K562 (cell line): ENCODE measurements at regions not wholly inside any gene's neighbourhood (a gene's known extent, or its start where the extent isn't known, plus 50 kb on each side); places are given as distances from the start of the nearest gene placed in this dataset.

ENCODE experiments used
- ATAC-seq: fragments of 200-7000 bp; cut with Tn5 transposase; 3 replicates; pipeline ENCODE4 v1.9.1; 2020; ENCODE audit warnings: moderate library complexity
- BruUV-seq: library from RNA; stranded (reverse); fragments of 400-500 nt; replicated peaks from 2 replicates; lab custom pipeline; 2021; lab: Mats Ljungman, UMichigan
- CTCF ChIA-PET: fragments of 300-600 bp; formaldehyde crosslinking; extraction: SDS; loops from one replicate; lab custom pipeline; 2021; ENCODE audit warnings: low intra/inter-chr PET ratio; lab: Yijun Ruan, JAX
- POLR2A ChIA-PET: fragments of 300-600, 350-650 bp; sonication (Branson Sonifier 250); formaldehyde crosslinking; extraction: SDS; loops from one replicate; lab custom pipeline; 2021; ENCODE audit warnings: antibody characterized with exemption, inconsistent platforms; lab: Yijun Ruan, JAX
- DNase-seq, 4 experiments: peaks; one replicate each; pipeline versions ENCODE4 v3.0.0 to v3.0.0-alpha.2; 2011 to 2018; ENCODE audit warnings: low spot score in 3 of 4, mixed read lengths in 3 of 4; ENCODE audit errors: extremely low read depth in 1 of 4
- FAIRE-seq: peaks from 2 replicates; lab custom pipeline; 2011; peaks lifted over from hg19 to GRCh38; lab: Jason Lieb, UNC
- H2AFZ ChIP-seq: 2 replicates; pipeline ENCODE4 v1.6.0; 2011; ENCODE audit warnings: low read depth, low read length, control low read depth, inconsistent platforms
- H3K27ac ChIP-seq: fragments of 200-600 bp; 3 replicates; pipeline ENCODE4 v1.8.0; 2011; ENCODE audit warnings: low read depth, mild to moderate bottlenecking, control low read depth, inconsistent platforms, low read length, moderate library complexity, mixed read lengths; ENCODE audit errors: extremely low read depth
- H3K27me3 ChIP-seq, 2 experiments: fragments of 300-600 bp in 1 of 2; 2 replicates in 1 of 2; 3 replicates in 1 of 2; pipeline versions ENCODE4 v1.6.0 to v1.8.0; 2011; ENCODE audit warnings: inconsistent platforms in 2 of 2, low read length in 2 of 2, mild to moderate bottlenecking in 1 of 2, mixed read lengths in 1 of 2, moderate library complexity in 1 of 2; ENCODE audit not compliant: control insufficient read depth in 2 of 2, insufficient read depth in 2 of 2
- H3K36me3 ChIP-seq: fragments of 300-600 bp; 3 replicates; pipeline ENCODE4 v1.8.0; 2011; ENCODE audit warnings: mild to moderate bottlenecking, low read length, inconsistent platforms; ENCODE audit not compliant: control insufficient read depth, insufficient read depth
- H3K4me1 ChIP-seq, 2 experiments: fragments of 200-600 bp in 1 of 2; replicated peaks in 1 of 2; 2 replicates in 1 of 2; 3 replicates in 1 of 2; pipeline versions ENCODE4 v1.5.1 to v1.8.0; 2011; ENCODE audit warnings: inconsistent platforms in 2 of 2, low read length in 2 of 2, mild to moderate bottlenecking in 1 of 2, mixed read lengths in 1 of 2, moderate library complexity in 1 of 2; ENCODE audit not compliant: control insufficient read depth in 2 of 2, insufficient read depth in 2 of 2
- H3K4me2 ChIP-seq: 2 replicates; pipeline ENCODE4 v1.6.1; 2011; ENCODE audit warnings: low read length, control low read depth, inconsistent platforms, mixed read lengths; ENCODE audit not compliant: insufficient read depth
- H3K4me3 ChIP-seq: fragments of 200-600 bp; sonication (generic), shearing (Covaris generic); 2 replicates; pipeline ENCODE4 v1.5.1; 2016; ENCODE audit warnings: control low read depth, inconsistent platforms
- H3K79me2 ChIP-seq: fragments of 200-600 bp; 3 replicates; pipeline ENCODE4 v1.8.0; 2011; ENCODE audit warnings: low read length, inconsistent platforms; ENCODE audit not compliant: control insufficient read depth, insufficient read depth
- H3K9ac ChIP-seq, 2 experiments: 2 replicates each; pipeline versions ENCODE4 v1.6.0 to v1.6.1; 2011; ENCODE audit warnings: low read depth in 2 of 2, low read length in 2 of 2, control low read depth in 1 of 2, inconsistent platforms in 1 of 2, mild to moderate bottlenecking in 1 of 2, mixed read lengths in 1 of 2; ENCODE audit not compliant: insufficient read depth in 1 of 2
- H3K9me1 ChIP-seq: one replicate; pipeline ENCODE4 v1.6.0; 2011; ENCODE audit warnings: inconsistent platforms, mild to moderate bottlenecking, low read length, moderate library complexity; ENCODE audit not compliant: control insufficient read depth, insufficient read depth
- H3K9me3 ChIP-seq: replicated peaks from 2 replicates; pipeline ENCODE4 v1.5.1; 2011; ENCODE audit warnings: low read depth, low read length, inconsistent platforms; ENCODE audit not compliant: control insufficient read depth, insufficient read depth
- H4K20me1 ChIP-seq: replicated peaks from 2 replicates; pipeline ENCODE4 v1.6.1; 2011; ENCODE audit warnings: low read length, inconsistent platforms, mixed read lengths; ENCODE audit not compliant: control insufficient read depth, insufficient read depth
- ARNT ChIP-seq, 2 experiments: fragments of 450-650 bp; IDR thresholded peaks; 2 replicates each; pipeline ENCODE4 v1.6.1; 2016; ENCODE audit warnings: mild to moderate bottlenecking in 1 of 2
- CREM ChIP-seq: IDR thresholded peaks from 2 replicates; pipeline ENCODE4 v1.6.1; 2014; ENCODE audit warnings: antibody characterized with exemption, low read depth
- DMBX1 ChIP-seq: fragments of 250-450 bp; sonication (Bioruptor Pico); IDR thresholded peaks from 2 replicates; pipeline ENCODE4 v1.8.0; 2022; ENCODE audit warnings: inconsistent platforms, mild to moderate bottlenecking, moderate library complexity, borderline replicate concordance
- HDGF ChIP-seq: fragments of 450-650 bp; IDR thresholded peaks from 2 replicates; pipeline ENCODE4 v1.6.1; 2016
- ILF3 ChIP-seq: fragments of 450-650 bp; IDR thresholded peaks from 2 replicates; pipeline ENCODE4 v1.6.1; 2018; ENCODE audit warnings: antibody characterized with exemption, mild to moderate bottlenecking, moderate library complexity, borderline replicate concordance
- KDM2B ChIP-seq: fragments of 250-450 bp; sonication (Bioruptor Pico); IDR thresholded peaks from 2 replicates; pipeline ENCODE4 v1.8.0; 2021; ENCODE audit warnings: mild to moderate bottlenecking, moderate library complexity
- MCM3 ChIP-seq: fragments of 450-650 bp; IDR thresholded peaks from 2 replicates; pipeline ENCODE4 v1.6.1; 2016
- OTX1 ChIP-seq: fragments of 450-650 bp; formaldehyde crosslinking; IDR thresholded peaks from 2 replicates; pipeline ENCODE4 v1.4.0; 2022; ENCODE audit warnings: mild to moderate bottlenecking
- PHB2 ChIP-seq: fragments of 450-650 bp; IDR thresholded peaks from 2 replicates; pipeline ENCODE4 v1.6.1; 2017; ENCODE audit warnings: low read depth
- SIN3B ChIP-seq: fragments of 450-650 bp; IDR thresholded peaks from 2 replicates; pipeline ENCODE4 v1.6.1; 2017; ENCODE audit warnings: low read depth, mild to moderate bottlenecking, moderate library complexity
- SREBF1 ChIP-seq: fragments of 150-350 bp; IDR thresholded peaks from 2 replicates; pipeline ENCODE4 v1.6.1; 2014; ENCODE audit warnings: antibody characterized with exemption, low read depth, low read length, borderline replicate concordance
- TOE1 ChIP-seq, 2 experiments: fragments of 450-650 bp in 1 of 2; sonication (generic) in 1 of 2; formaldehyde crosslinking in 1 of 2; IDR thresholded peaks; 2 replicates each; pipeline versions ENCODE4 v1.7.1 to v1.8.0; 2016 to 2022; ENCODE audit warnings: borderline replicate concordance in 2 of 2, mild to moderate bottlenecking in 2 of 2, antibody characterized with exemption in 1 of 2, inconsistent platforms in 1 of 2, low read depth in 1 of 2, missing genetic modification reagents in 1 of 2, moderate library complexity in 1 of 2
- ZNF780A ChIP-seq: fragments of 250-450 bp; sonication (Bioruptor Pico); IDR thresholded peaks from 2 replicates; pipeline ENCODE4 v1.5.0; 2021; ENCODE audit warnings: mild to moderate bottlenecking
- WGBS: fragments of 100-300 bp; shearing (Covaris generic); methylation state at CpG from one replicate; pipeline ENCODE4 v1.1.6; 2016; ENCODE audit warnings: low coverage, mixed read lengths; ENCODE audit not compliant: insufficient coverage; ENCODE audit errors: missing lambda C conversion rate; 5-methylcytosine and 5-hydroxymethylcytosine counted together
- in situ Hi-C: fragments of 300-500 bp; cut with MboI; formaldehyde crosslinking; loops from 4 replicates; pipeline ENCODE4 v1.15.0; 2018; ENCODE audit warnings: inconsistent platforms, mixed read lengths
- intact Hi-C: fragments of 100-400 bp; cut with micrococcal nuclease; formaldehyde crosslinking; loops from 2 replicates; pipeline ENCODE4 v1.14.2; 2022

DNA sequence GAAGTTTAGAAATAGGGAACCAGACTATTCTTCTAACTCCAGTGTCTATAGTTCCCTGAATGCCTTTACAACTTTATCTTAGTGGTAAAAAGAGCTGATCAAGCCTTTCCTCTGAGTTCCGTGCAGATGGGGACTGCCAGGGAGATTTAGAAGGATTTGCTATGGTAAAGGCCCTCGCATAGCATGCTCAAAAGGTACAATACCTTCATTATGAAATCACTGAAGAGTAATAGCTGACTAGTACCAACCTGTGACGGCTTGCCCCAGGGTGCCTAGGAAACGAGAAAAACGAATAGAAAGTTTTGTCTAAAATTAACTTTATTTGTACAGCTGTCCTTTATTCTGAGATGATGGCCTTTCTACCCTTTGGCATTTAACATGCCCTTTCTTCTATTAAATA is 150.1 kb upstream of the ARHGAP42 start:
- BruUV-seq: no TSS peak
- no peak for TF ChIP-seq SREBF1
- TF ChIP-seq HDGF: no peak
- TF ChIP-seq ARNT (IDR thresholded peaks at IDR 0.05): no peak
- TF ChIP-seq SIN3B: no peak
- TF ChIP-seq OTX1 (CRISPR knock-in tag): no peak
- TF ChIP-seq KDM2B: no peak
- no peak for TF ChIP-seq TOE1 (IDR thresholded peaks at IDR 0.05; ENCODE audit: borderline replicate concordance)
- TF ChIP-seq TOE1 (CRISPR knock-in tag; IDR thresholded peaks at IDR 0.05; ENCODE audit: borderline replicate concordance, low read depth): no peak
- TF ChIP-seq ILF3: no peak
- no peak for TF ChIP-seq ZNF780A (CRISPR knock-in tag)
- no peak for TF ChIP-seq PHB2
- no peak for TF ChIP-seq CREM
- no peak for TF ChIP-seq DMBX1
- no peak for TF ChIP-seq MCM3
- ChIA-PET CTCF (no interaction called here), POLR2A (no interaction called here)
- in situ Hi-C loops: no loop called here
- ATAC-seq (no peak), FAIRE-seq (no peak), DNase-seq (no peak)
- H3K27me3 ChIP-seq: no peaks in the 10 kb centered on the region
- no peaks in the 10 kb centered on the region for H3K36me3 ChIP-seq
- no peak overlapping the region for H3K9ac ChIP-seq
- H2AFZ ChIP-seq: no peak overlapping the region
- H3K4me2 ChIP-seq: no peak overlapping the region
- WGBS: 1% methylated on average over 5 of the region's 5 CpGs
- no peaks in the 10 kb centered on the region for H3K79me2 ChIP-seq
- no peak overlapping the region for H3K4me3 ChIP-seq
- H3K9me1 ChIP-seq: no peaks in the 10 kb centered on the region
- intact Hi-C loops: no loop called here
- H3K4me1 ChIP-seq: no peaks in the 10 kb centered on the region
- H4K20me1 ChIP-seq: no peaks in the 10 kb centered on the region
- H3K9me3 ChIP-seq: no peaks in the 10 kb centered on the region
- no peak overlapping the region for H3K27ac ChIP-seq
